GM23338 (cell line): ENCODE measurements at regions not wholly inside any gene's neighbourhood (a gene's known extent, or its start where the extent isn't known, plus 50 kb on each side); places are given as distances from the start of the nearest gene placed in this dataset.

Experiments used
- ATAC-seq: fragments of 200-7000 bp; cut with Tn5 transposase; 3 replicates; pipeline ENCODE4 v1.9.1; 2020
- DNase-seq: peaks from one replicate; pipeline ENCODE4 v3.0.0-alpha.2; 2015; ENCODE audit warnings: low spot score
- H2AFZ ChIP-seq: fragments of 200-600 bp; sonication (generic); 2 replicates; pipeline ENCODE4 v1.8.0; 2016; ENCODE audit warnings: antibody characterized with exemption, mild to moderate bottlenecking, moderate library complexity
- H3F3A ChIP-seq: fragments of 200-600 bp; sonication (generic); replicated peaks from 2 replicates; pipeline ENCODE4 v1.8.0; 2017; ENCODE audit warnings: antibody characterized with exemption, mixed run types, low read depth
- H3K27ac ChIP-seq: fragments of 200-600 bp; sonication (generic); 2 replicates; pipeline ENCODE4 v1.6.1; 2016; ENCODE audit warnings: low read depth
- H3K27me3 ChIP-seq: fragments of 200-600 bp; sonication (generic); 2 replicates; pipeline ENCODE4 v1.8.0; 2016; ENCODE audit warnings: mild to moderate bottlenecking, mixed run types, moderate library complexity; ENCODE audit not compliant: insufficient read depth
- H3K36me3 ChIP-seq: fragments of 200-600 bp; sonication (generic); 2 replicates; pipeline ENCODE4 v1.8.0; 2016; ENCODE audit warnings: mild to moderate bottlenecking; ENCODE audit not compliant: insufficient read depth
- H3K4me1 ChIP-seq: fragments of 200-600 bp; sonication (generic); 2 replicates; pipeline ENCODE4 v1.8.0; 2016; ENCODE audit warnings: mild to moderate bottlenecking, moderate library complexity; ENCODE audit not compliant: insufficient read depth
- H3K4me2 ChIP-seq: fragments of 200-600 bp; sonication (generic); 2 replicates; pipeline ENCODE4 v1.7.1; 2017; ENCODE audit warnings: mixed run types
- H3K4me3 ChIP-seq: fragments of 200-600 bp; sonication (generic); 2 replicates; pipeline ENCODE4 v1.6.1; 2016; ENCODE audit warnings: mixed run types
- H3K79me2 ChIP-seq: fragments of 200-600 bp; sonication (generic); replicated peaks from 2 replicates; pipeline ENCODE4 v1.8.0; 2017; ENCODE audit warnings: mild to moderate bottlenecking; ENCODE audit not compliant: insufficient read depth
- H3K9me2 ChIP-seq: fragments of 200-600 bp; sonication (generic); 2 replicates; pipeline ENCODE4 v1.8.0; 2017; ENCODE audit not compliant: insufficient read depth
- H4K20me1 ChIP-seq: fragments of 200-600 bp; sonication (generic); replicated peaks from 2 replicates; pipeline ENCODE4 v1.8.0; 2017; ENCODE audit warnings: mild to moderate bottlenecking; ENCODE audit not compliant: insufficient read depth
- H3K27ac Mint-ChIP-seq: 2 replicates; pipeline ENCODE4 v1.8.0; 2020; ENCODE audit warnings: inconsistent platforms, mild to moderate bottlenecking, moderate library complexity, mixed read lengths
- H3K27me3 Mint-ChIP-seq: 3 replicates; pipeline ENCODE4 v1.8.0; 2022; ENCODE audit warnings: low read depth, mild to moderate bottlenecking, moderate library complexity, mixed read lengths, inconsistent platforms; ENCODE audit not compliant: insufficient read depth, poor library complexity
- H3K36me3 Mint-ChIP-seq: 3 replicates; pipeline ENCODE4 v1.8.0; 2021; ENCODE audit warnings: low read depth, mild to moderate bottlenecking, inconsistent platforms, moderate library complexity, mixed read lengths
- H3K4me1 Mint-ChIP-seq: 3 replicates; pipeline ENCODE4 v1.8.0; 2020; ENCODE audit warnings: mild to moderate bottlenecking, inconsistent platforms, mixed read lengths
- H3K4me3 Mint-ChIP-seq: 3 replicates; pipeline ENCODE4 v1.8.0; 2021; ENCODE audit warnings: moderate library complexity, mild to moderate bottlenecking, inconsistent platforms, mixed read lengths
- H3K9me3 Mint-ChIP-seq: 3 replicates; pipeline ENCODE4 v1.8.0; 2020; ENCODE audit warnings: moderate library complexity, mild to moderate bottlenecking, inconsistent platforms, mixed read lengths
- CREB1 ChIP-seq: fragments of 250-450 bp; sonication (Bioruptor Pico); IDR thresholded peaks from 2 replicates; pipeline ENCODE4 v1.5.0; 2020; ENCODE audit warnings: low read depth, mild to moderate bottlenecking, moderate library complexity
- EZH2 ChIP-seq: fragments of 200-600 bp; sonication (generic); IDR thresholded peaks from one replicate; pipeline ENCODE4 v1.8.0; 2017; ENCODE audit warnings: antibody characterized with exemption, mild to moderate bottlenecking, low read depth; ENCODE audit not compliant: unreplicated experiment
- POLR2AphosphoS5 ChIP-seq: IDR thresholded peaks from 2 replicates; pipeline ENCODE4 v1.6.1; 2016; ENCODE audit warnings: antibody characterized with exemption, low read depth
- TF ChIP-seq, protein P1 (sequence below): fragments of 250-450 bp; sonication (Bioruptor Pico); IDR thresholded peaks from 2 replicates; pipeline ENCODE4 v1.5.0; 2020; ENCODE audit warnings: mild to moderate bottlenecking, moderate library complexity

DNA sequence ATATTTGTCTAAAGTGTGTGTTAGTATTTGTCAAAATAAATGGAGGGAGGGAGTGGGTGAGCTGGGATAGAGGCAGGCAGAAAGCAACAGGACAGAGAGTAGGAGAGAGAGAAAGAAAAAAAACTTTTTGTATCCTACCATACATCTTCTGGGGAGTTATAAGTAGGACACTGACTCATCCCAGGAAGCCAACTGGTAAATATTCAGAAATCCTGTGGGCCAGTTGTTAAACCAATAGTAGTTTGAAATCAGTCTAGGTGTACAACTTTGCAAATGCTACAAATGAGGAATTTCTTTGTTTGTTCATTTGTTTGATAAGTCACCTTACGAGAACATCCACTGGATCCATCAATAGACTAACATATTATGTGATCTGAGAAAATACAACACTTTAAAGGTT is 980.9 kb downstream of the GATA3 start:
- no peaks in the 10 kb centered on the region for H3K36me3 Mint-ChIP-seq
- Histone ChIP-seq H3K4me3 (no peak overlapping the region), H3K36me3 (no peaks in the 10 kb centered on the region), H4K20me1 (no peaks in the 10 kb centered on the region), H3K9me2 (no peaks in the 10 kb centered on the region), H2AFZ (no peak overlapping the region), H3K4me1 (no peaks in the 10 kb centered on the region), H3F3A (no peaks in the 10 kb centered on the region), H3K4me2 (no peak overlapping the region), H3K27me3 (no peaks in the 10 kb centered on the region), H3K79me2 (no peaks in the 10 kb centered on the region), H3K27ac (no peak overlapping the region)
- TF ChIP-seq CREB1 (CRISPR knock-in tag) (no peak), POLR2AphosphoS5 (no peak)
- peaks cover 2% of the 10 kb centered on the region for H3K27me3 Mint-ChIP-seq
- no peak overlapping the region for H3K27ac Mint-ChIP-seq
- H3K4me1 Mint-ChIP-seq, result no peaks in the 10 kb centered on the region
- H3K4me3 Mint-ChIP-seq, result no peak overlapping the region
- H3K9me3 Mint-ChIP-seq, result 0 out of 3 replicates have a peak, but pooled peaks cover 5% of the 10 kb centered on the region
- DNase-seq (no peak), ATAC-seq (no peak)

DNA sequence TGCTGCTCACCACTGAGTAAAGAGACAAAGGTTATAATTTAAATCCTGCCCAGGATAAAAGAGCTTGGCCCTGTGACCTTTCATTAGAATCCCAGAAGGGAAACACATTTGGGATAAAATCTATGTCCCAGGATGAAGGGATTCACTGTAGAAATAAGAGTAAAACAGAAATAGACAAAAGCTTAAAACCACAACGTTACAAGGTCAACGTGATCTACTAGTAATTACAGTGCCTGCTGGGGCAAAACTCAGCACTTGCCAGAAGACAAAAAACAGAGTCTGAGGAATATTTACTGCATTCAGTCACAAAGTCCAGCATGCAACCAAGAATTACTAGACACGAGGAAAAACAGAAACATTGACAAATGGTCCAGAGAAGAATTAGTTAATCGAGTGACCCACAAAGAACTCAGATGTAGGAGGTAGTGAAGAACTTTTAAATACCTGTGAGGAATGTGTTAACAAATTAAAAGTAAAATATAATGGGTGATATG is 982.3 kb downstream of the GATA3 start:
- ATAC-seq (no peak), DNase-seq (no peak)
- no peaks in the 10 kb centered on the region for H3K36me3 Mint-ChIP-seq
- H4K20me1 ChIP-seq, result no peaks in the 10 kb centered on the region
- H3K36me3 ChIP-seq, result no peaks in the 10 kb centered on the region
- no peaks in the 10 kb centered on the region for H3K9me2 ChIP-seq
- H3K79me2 ChIP-seq, result no peaks in the 10 kb centered on the region
- no peak overlapping the region for H3K4me3 ChIP-seq
- no peak overlapping the region for H2AFZ ChIP-seq
- H3F3A ChIP-seq, result no peaks in the 10 kb centered on the region
- H3K9me3 Mint-ChIP-seq, result 0 out of 3 replicates have a peak, but pooled peaks cover 5% of the 10 kb centered on the region
- no peaks in the 10 kb centered on the region for H3K4me1 ChIP-seq
- no peak for TF ChIP-seq EZH2
- TF ChIP-seq, protein P1, sequence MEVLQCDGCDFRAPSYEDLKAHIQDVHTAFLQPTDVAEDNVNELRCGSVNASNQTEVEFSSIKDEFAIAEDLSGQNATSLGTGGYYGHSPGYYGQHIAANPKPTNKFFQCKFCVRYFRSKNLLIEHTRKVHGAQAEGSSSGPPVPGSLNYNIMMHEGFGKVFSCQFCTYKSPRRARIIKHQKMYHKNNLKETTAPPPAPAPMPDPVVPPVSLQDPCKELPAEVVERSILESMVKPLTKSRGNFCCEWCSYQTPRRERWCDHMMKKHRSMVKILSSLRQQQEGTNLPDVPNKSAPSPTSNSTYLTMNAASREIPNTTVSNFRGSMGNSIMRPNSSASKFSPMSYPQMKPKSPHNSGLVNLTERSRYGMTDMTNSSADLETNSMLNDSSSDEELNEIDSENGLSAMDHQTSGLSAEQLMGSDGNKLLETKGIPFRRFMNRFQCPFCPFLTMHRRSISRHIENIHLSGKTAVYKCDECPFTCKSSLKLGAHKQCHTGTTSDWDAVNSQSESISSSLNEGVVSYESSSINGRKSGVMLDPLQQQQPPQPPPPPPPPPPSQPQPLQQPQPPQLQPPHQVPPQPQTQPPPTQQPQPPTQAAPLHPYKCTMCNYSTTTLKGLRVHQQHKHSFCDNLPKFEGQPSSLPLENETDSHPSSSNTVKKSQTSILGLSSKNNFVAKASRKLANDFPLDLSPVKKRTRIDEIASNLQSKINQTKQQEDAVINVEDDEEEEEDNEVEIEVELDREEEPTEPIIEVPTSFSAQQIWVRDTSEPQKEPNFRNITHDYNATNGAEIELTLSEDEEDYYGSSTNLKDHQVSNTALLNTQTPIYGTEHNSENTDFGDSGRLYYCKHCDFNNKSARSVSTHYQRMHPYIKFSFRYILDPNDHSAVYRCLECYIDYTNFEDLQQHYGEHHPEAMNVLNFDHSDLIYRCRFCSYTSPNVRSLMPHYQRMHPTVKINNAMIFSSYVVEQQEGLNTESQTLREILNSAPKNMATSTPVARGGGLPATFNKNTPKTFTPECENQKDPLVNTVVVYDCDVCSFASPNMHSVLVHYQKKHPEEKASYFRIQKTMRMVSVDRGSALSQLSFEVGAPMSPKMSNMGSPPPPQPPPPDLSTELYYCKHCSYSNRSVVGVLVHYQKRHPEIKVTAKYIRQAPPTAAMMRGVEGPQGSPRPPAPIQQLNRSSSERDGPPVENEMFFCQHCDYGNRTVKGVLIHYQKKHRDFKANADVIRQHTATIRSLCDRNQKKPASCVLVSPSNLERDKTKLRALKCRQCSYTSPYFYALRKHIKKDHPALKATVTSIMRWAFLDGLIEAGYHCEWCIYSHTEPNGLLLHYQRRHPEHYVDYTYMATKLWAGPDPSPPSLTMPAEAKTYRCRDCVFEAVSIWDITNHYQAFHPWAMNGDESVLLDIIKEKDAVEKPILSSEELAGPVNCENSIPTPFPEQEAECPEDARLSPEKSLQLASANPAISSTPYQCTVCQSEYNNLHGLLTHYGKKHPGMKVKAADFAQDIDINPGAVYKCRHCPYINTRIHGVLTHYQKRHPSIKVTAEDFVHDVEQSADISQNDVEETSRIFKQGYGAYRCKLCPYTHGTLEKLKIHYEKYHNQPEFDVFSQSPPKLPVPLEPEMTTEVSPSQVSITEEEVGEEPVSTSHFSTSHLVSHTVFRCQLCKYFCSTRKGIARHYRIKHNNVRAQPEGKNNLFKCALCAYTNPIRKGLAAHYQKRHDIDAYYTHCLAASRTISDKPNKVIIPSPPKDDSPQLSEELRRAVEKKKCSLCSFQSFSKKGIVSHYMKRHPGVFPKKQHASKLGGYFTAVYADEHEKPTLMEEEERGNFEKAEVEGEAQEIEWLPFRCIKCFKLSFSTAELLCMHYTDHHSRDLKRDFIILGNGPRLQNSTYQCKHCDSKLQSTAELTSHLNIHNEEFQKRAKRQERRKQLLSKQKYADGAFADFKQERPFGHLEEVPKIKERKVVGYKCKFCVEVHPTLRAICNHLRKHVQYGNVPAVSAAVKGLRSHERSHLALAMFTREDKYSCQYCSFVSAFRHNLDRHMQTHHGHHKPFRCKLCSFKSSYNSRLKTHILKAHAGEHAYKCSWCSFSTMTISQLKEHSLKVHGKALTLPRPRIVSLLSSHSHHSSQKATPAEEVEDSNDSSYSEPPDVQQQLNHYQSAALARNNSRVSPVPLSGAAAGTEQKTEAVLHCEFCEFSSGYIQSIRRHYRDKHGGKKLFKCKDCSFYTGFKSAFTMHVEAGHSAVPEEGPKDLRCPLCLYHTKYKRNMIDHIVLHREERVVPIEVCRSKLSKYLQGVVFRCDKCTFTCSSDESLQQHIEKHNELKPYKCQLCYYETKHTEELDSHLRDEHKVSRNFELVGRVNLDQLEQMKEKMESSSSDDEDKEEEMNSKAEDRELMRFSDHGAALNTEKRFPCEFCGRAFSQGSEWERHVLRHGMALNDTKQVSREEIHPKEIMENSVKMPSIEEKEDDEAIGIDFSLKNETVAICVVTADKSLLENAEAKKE, result no peak
- H3K27me3 Mint-ChIP-seq, result peaks cover 2% of the 10 kb centered on the region
- no peak overlapping the region for H3K4me3 Mint-ChIP-seq
- H3K27ac Mint-ChIP-seq, result no peak overlapping the region
- no peak overlapping the region for H3K4me2 ChIP-seq
- H3K4me1 Mint-ChIP-seq, result no peaks in the 10 kb centered on the region
- no peak overlapping the region for H3K27ac ChIP-seq
- H3K27me3 ChIP-seq, result no peaks in the 10 kb centered on the region
